ENCODE measurements at regions not wholly inside any gene's neighbourhood (a gene's known extent, or its start where the extent isn't known, plus 50 kb on each side); places are given as distances from the start of the nearest gene placed in this dataset.

DNA sequence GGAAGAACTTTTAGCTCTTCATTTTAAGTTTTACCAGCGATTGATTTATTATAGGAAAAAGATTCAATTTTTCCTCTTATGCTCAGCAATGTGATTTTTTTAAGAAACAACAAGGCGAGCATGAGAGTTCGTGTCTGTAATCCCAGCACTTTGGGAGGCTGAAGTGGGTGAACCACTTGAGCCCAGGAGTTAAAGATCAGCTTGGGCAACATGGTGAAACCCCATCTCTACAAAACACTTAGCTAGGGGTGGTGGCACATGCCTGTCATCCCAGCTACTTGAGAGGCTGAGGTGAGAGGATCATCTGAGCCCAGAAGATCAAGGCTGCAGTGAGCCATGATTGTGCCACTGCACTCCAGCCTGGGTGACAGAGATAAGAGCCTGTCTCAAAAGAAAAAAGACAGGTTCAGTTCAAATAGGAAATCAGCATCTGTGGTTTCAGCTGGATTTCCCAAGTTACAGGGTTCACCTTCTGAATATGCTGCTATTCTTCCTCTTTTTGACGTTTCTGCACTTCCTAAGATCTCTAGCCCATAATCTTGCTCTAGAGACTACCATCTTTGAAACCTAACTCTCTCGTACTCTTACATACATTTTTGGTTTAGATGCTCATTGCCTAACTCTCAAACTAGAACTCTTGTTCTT is 274.7 kb downstream of the SEC23A start:
- no peak for DNase-seq (ENCODE audit: low spot score)
- 84% methylated on average over 5 of the region's 5 CpGs for WGBS (ENCODE audit: low lambda C conversion rate, missing lambda C conversion rate)
- H2AFZ ChIP-seq, result no peak overlapping the region
- TF ChIP-seq EZH2phosphoT487 (IDR thresholded peaks at IDR 0.05; ENCODE audit: low read depth, severe bottlenecking, unreplicated experiment) (no peak), EZH2 (IDR thresholded peaks at IDR 0.05; ENCODE audit: borderline replicate concordance) (no peak)
- TF ChIP-seq, protein P1, sequence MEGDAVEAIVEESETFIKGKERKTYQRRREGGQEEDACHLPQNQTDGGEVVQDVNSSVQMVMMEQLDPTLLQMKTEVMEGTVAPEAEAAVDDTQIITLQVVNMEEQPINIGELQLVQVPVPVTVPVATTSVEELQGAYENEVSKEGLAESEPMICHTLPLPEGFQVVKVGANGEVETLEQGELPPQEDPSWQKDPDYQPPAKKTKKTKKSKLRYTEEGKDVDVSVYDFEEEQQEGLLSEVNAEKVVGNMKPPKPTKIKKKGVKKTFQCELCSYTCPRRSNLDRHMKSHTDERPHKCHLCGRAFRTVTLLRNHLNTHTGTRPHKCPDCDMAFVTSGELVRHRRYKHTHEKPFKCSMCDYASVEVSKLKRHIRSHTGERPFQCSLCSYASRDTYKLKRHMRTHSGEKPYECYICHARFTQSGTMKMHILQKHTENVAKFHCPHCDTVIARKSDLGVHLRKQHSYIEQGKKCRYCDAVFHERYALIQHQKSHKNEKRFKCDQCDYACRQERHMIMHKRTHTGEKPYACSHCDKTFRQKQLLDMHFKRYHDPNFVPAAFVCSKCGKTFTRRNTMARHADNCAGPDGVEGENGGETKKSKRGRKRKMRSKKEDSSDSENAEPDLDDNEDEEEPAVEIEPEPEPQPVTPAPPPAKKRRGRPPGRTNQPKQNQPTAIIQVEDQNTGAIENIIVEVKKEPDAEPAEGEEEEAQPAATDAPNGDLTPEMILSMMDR (IDR thresholded peaks at IDR 0.05; ENCODE audit: poor library complexity), result no peak
- no peaks in the 10 kb centered on the region for H3K79me2 ChIP-seq
- no peaks in the 10 kb centered on the region for H3K36me3 ChIP-seq (replicated peaks; ENCODE audit: insufficient read depth, low read depth)
- no peaks in the 10 kb centered on the region for H3K4me1 ChIP-seq (ENCODE audit: insufficient read depth)
- no peaks in the 10 kb centered on the region for H3K9me3 ChIP-seq (ENCODE audit: low read depth)
- no peak overlapping the region for H3K4me2 ChIP-seq
- H3K4me3 ChIP-seq, result no peak overlapping the region
- H3K9me2 ChIP-seq (replicated peaks; ENCODE audit: insufficient read depth), result no peaks in the 10 kb centered on the region
- no peaks in the 10 kb centered on the region for H4K20me1 ChIP-seq (ENCODE audit: insufficient read depth, poor library complexity, severe bottlenecking)
- H3K27me3 ChIP-seq, result peaks cover 2% of the 10 kb centered on the region
- H3K27ac ChIP-seq, result no peak overlapping the region

DNA sequence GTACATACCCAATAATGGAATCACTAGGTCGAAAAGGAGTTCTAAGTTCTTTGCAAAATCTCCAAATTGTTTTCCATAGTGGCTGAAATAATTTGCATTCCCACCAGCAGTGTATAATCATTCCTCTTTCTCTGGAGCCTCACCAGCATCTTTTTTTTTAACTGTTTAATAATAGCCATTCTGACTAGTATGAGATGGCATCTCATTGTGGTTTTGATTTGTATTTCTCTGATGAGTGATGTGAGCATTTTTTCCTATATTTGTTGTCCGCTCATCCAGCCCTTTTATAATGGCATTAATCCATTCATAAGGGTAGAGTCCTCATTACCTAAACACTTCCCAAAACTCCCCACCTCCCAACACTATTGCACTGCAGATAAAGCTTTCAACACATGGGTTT is 278.3 kb downstream of the SEC23A start:
- Histone ChIP-seq H3K4me3 (no peak overlapping the region), H3K79me2 (no peaks in the 10 kb centered on the region), H2AFZ (no peak overlapping the region), H4K20me1 (ENCODE audit: insufficient read depth, poor library complexity, severe bottlenecking) (no peaks in the 10 kb centered on the region), H3K4me1 (ENCODE audit: insufficient read depth) (no peaks in the 10 kb centered on the region), H3K4me2 (no peak overlapping the region), H3K27ac (no peak overlapping the region), H3K27me3 (peaks cover 2% of the 10 kb centered on the region), H3K9me2 (replicated peaks; ENCODE audit: insufficient read depth) (no peaks in the 10 kb centered on the region), H3K36me3 (replicated peaks; ENCODE audit: insufficient read depth, low read depth) (no peaks in the 10 kb centered on the region), H3K9me3 (ENCODE audit: low read depth) (no peaks in the 10 kb centered on the region)
- TF ChIP-seq EZH2 (IDR thresholded peaks at IDR 0.05; ENCODE audit: borderline replicate concordance) (no peak), EZH2phosphoT487 (IDR thresholded peaks at IDR 0.05; ENCODE audit: low read depth, severe bottlenecking, unreplicated experiment) (no peak)
- TF ChIP-seq, protein P1 (IDR thresholded peaks at IDR 0.05; ENCODE audit: poor library complexity), result no peak
- DNase-seq (ENCODE audit: low spot score), result no peak
- 93% methylated on average over 2 of the region's 2 CpGs for WGBS (ENCODE audit: low lambda C conversion rate, missing lambda C conversion rate)

DNA sequence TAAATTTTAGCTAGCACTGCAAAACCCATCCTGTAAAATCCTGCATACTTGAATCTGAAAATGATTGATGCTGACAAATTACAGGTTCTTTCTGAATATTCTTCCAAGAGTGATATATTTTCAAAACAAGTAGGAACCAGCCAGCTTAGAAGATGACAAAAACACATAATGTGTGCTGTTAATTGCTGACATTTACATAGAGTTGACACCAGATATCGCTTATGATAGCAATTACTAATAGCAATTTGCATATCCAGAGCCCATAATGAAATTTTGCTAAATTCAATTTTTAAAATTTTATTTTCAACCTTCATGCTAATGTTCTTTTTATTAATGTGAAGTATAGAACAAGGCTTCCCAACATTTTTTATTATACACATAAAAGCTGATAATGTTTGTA is 284.5 kb downstream of the SEC23A start:
- 82% methylated on average over 1 of the region's 1 CpG for WGBS (ENCODE audit: low lambda C conversion rate, missing lambda C conversion rate)
- H3K4me2 ChIP-seq, result no peak overlapping the region
- H3K36me3 ChIP-seq (replicated peaks; ENCODE audit: insufficient read depth, low read depth), result no peaks in the 10 kb centered on the region
- no peak overlapping the region for H3K27ac ChIP-seq
- H4K20me1 ChIP-seq (ENCODE audit: insufficient read depth, poor library complexity, severe bottlenecking), result no peaks in the 10 kb centered on the region
- H3K4me3 ChIP-seq, result no peak overlapping the region
- no peak for DNase-seq (ENCODE audit: low spot score)
- no peak overlapping the region for H2AFZ ChIP-seq
- no peaks in the 10 kb centered on the region for H3K4me1 ChIP-seq (ENCODE audit: insufficient read depth)
- TF ChIP-seq, protein P1 (IDR thresholded peaks at IDR 0.05; ENCODE audit: poor library complexity), result no peak
- TF ChIP-seq EZH2 (IDR thresholded peaks at IDR 0.05; ENCODE audit: borderline replicate concordance) (no peak), EZH2phosphoT487 (IDR thresholded peaks at IDR 0.05; ENCODE audit: low read depth, severe bottlenecking, unreplicated experiment) (no peak)
- H3K27me3 ChIP-seq, result no peaks in the 10 kb centered on the region
- no peaks in the 10 kb centered on the region for H3K79me2 ChIP-seq
- H3K9me2 ChIP-seq (replicated peaks; ENCODE audit: insufficient read depth), result no peaks in the 10 kb centered on the region
- H3K9me3 ChIP-seq (ENCODE audit: low read depth), result no peaks in the 10 kb centered on the region
